HG02852 (cell line): ENCODE measurements at regions not wholly inside any gene's neighbourhood (a gene's known extent, or its start where the extent isn't known, plus 50 kb on each side); places are given as distances from the start of the nearest gene placed in this dataset.

ENCODE experiments used
- ATAC-seq: cut with Tn5 transposase; IDR thresholded peaks from one replicate; pipeline ENCODE4 v1.9.1; 2021; ENCODE audit warnings: mild to moderate bottlenecking, moderate library complexity; ENCODE audit not compliant: unreplicated experiment

- ATAC-seq: no peak
Measured at GRCh38 chr2:41621563-41621962, 426.3 kb upstream of the PKDCC start.

- ATAC-seq: no peak
Measured at GRCh38 chr2:41622301-41622700, 425.5 kb upstream of the PKDCC start.

- no peak for ATAC-seq
Measured at GRCh38 chr2:41626936-41627335, 420.9 kb upstream of the PKDCC start.

- no peak for ATAC-seq
Measured at GRCh38 chr2:41634686-41635085, 413.1 kb upstream of the PKDCC start.

GRCh38 chr2:41644936-41645335, 402.9 kb upstream of the PKDCC start:
- ATAC-seq: no peak

GRCh38 chr2:41647468-41648050, 400.3 kb upstream of the PKDCC start:
- no peak for ATAC-seq

GRCh38 chr2:41657226-41657625, 390.6 kb upstream of the PKDCC start:
- ATAC-seq: no peak

GRCh38 chr2:41659758-41660157, 388.1 kb upstream of the PKDCC start:
- no peak for ATAC-seq

GRCh38 chr2:41662461-41662860, 385.4 kb upstream of the PKDCC start:
- no peak for ATAC-seq

- no peak for ATAC-seq
Measured at GRCh38 chr2:41663056-41663455, 384.8 kb upstream of the PKDCC start.

- no peak for ATAC-seq
Measured at GRCh38 chr2:41668529-41668928, 379.3 kb upstream of the PKDCC start.

GRCh38 chr2:41678639-41679038, 369.2 kb upstream of the PKDCC start:
- ATAC-seq: no peak

GRCh38 chr2:41686156-41686555, 361.7 kb upstream of the PKDCC start:
- ATAC-seq: no peak

- ATAC-seq: no peak
Measured at GRCh38 chr2:41691561-41691960, 356.3 kb upstream of the PKDCC start.

GRCh38 chr2:41694536-41695049, 353.2 kb upstream of the PKDCC start:
- no peak for ATAC-seq

GRCh38 chr2:41695198-41696113, 352.4 kb upstream of the PKDCC start:
- no peak for ATAC-seq

GRCh38 chr2:41697389-41697788, 350.4 kb upstream of the PKDCC start:
- no peak for ATAC-seq

- no peak for ATAC-seq
Measured at GRCh38 chr2:41698678-41699422, 349.0 kb upstream of the PKDCC start.

- ATAC-seq: no peak
Measured at GRCh38 chr2:41701231-41701630, 346.6 kb upstream of the PKDCC start.

GRCh38 chr2:41703123-41703522, 344.7 kb upstream of the PKDCC start:
- no peak for ATAC-seq

GRCh38 chr2:41705634-41706033, 342.2 kb upstream of the PKDCC start:
- no peak for ATAC-seq
